ENCODE measurements at regions not wholly inside any gene's neighbourhood (a gene's known extent, or its start where the extent isn't known, plus 50 kb on each side); places are given as distances from the start of the nearest gene placed in this dataset.
"Not testable (repeated sequence)": the region's sequence is repeated elsewhere in the genome, so short reads cannot be mapped to it uniquely, and the experiment has no call there.

DNA sequence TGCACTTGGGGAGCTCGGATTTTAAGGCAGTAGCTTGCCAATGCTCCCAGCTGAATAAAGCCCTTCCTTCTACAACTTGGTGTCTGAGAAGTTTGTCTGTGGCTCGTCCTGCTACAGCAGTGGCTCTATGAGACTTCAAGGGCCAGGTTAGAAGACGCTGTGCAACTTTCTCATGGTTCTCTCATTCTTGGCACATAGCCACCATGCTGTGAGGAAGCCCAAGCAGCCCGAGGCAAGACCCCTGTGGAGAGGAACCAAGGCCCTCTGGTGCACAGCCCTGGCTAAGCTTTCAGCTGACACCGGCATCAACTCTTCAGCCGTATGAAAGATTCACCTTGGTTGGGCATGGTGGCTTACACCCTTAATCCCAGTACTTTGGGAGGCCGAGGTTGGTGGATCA is 116.9 kb upstream of the EEF2KMT start:
- no peak for DNase-seq

DNA sequence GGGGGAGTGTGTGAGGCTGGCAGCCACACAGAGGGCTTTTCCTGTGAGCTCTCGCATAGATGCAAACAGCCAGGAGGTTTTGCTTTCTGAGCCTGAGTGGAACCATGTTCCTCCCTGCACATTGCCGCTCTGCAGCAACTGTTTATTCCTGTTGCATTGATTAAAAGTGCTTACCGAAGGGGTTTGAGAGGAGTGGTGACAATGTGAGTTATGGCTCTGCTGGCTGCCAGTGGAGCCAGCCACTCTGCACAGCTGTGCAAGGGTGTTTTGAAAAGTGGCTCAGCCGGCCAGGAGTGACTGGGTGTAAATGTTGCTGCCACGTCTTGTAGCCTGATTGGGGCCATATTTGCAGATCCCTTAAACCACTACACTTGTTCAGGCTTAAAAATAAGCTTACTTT is 114.9 kb upstream of the EEF2KMT start:
- not testable (repeated sequence) for DNase-seq

DNA sequence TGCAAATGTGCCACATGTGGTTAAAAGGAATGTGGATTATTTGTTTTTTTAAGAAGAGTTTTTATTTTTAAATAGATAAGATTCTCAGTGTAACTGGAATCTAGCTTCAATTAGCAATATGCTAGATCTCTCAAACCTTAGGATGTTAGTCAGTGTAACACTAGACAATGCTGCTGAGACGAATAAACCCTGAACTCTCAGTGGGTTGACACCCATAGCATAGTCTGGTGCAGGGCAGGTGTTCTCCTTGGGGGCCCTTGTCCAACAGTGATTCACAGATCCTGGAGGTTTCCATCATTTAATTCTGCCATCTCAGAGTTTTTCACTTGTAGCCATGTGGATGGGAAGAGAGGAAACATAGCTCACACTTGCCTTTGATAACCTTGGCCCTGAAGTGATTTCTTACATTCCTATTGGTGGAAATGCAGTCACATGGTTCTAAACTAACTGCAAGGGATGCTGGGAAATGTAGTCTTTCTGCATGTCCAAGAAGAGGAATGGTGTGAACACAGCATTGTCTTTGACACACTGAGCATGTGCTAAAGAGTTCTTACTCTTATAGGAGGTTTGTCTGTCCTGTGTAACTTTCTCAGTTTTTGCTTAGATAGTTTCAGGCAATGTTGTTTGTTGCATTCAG is 110.4 kb upstream of the EEF2KMT start:
- DNase-seq, result peak; percentile 34

DNA sequence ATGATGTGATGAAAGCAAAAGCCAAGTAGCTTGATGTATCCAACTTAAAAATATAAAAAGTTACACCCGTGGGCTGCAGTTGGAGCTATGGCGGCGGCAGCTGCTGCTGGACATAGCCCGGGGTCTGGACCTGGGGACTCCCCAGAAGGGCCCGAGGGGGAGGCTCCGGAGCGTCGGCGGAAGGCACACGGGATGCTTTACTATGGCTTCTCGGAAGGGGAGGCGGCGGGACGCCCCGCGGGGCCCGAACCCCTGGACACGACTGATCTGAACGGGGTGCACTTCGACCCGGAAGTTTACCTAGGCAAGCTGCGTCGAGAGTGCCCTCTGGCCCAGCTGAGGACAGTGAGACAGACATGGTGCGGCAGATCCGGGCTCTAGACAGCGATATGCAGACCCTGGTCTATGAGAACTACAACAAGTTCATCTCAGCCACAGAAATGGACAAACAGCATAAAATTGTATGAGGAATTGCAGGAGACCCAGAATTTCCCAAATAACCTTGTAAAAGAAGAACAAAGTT is 109.5 kb upstream of the EEF2KMT start:
- DNase-seq, result no peak

DNA sequence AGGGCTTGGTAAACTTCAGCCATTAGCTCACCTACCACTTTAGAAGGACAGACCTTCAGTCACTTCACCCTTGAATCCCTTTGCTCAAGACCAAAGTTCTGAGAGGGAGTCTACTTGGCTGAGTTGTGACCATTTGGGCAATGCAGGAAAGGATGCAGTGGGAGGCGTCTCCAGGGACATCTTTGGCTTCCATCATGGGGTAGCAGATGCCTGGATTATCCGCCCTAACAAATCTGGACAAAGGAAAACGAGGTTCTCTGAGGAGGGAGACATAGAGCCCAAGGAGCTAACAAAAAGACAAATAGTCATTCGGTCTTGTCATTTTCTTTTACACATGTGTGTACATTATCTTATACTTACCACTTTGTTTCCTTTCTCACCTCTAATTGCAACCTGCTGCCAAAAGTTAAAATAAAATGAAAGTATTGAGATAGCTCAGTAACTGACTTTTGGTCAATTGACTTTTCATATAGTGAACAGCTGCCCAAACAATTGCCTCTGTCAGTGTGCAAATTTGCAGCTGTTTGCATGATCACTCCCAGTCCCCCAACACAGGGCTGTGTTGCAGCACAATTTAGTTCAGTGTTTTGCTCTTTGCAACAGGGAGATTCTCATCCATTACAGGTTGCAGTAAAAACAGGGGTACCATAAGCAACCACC is 108.9 kb upstream of the EEF2KMT start:
- DNase-seq, result no peak

DNA sequence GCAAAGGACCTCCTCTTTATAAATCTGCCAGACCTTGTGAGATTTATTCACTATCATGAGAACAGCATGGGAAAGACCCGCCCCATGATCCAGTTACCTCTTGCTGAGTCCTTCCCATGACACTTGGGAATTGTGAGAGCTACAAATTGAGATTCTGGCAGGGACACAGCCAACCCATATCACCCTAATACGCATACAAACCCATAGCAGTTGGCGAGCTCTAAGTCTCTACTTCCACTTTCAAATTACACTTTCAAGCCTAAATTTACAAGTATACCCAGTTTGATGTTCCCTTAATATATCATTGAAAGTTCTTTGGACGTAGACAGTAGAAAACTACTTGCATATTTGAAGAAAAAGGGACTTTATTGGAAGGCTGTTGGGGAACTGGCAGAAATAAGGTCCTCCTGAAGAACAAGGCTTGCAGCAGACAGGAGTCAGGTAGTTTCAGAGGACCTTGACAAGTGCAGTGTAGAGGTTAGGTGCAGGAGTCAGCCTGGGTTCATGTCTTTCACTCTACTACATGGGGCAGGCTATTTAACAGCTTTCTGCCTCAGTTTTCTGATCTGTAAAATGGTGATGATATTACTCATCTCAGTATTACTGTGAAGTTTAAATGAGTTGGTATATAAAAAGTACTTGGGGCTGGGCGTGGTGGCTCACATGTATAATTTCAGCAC is 107.9 kb upstream of the EEF2KMT start:
- DNase-seq, result no peak

DNA sequence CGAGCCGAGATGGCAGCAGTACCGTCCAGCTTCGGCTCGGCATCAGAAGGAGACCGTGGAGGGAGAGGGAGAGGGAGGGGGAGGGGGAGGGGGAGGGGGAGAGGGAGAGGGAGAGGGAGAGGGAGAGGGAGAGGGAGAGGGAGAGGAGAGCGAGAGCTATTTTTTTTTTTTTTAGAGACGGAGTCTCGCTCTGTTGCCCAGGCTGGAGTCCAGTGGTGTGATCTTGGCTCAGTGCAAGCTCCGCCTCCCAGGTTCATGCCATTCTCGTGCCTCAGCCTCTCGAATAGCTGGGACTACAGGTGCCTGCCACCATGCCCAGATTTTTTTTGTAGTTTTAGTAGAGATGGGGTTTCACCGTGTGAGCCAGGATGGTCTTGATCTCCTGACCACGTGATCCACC is 106.1 kb upstream of the EEF2KMT start:
- not testable (repeated sequence) for DNase-seq

DNA sequence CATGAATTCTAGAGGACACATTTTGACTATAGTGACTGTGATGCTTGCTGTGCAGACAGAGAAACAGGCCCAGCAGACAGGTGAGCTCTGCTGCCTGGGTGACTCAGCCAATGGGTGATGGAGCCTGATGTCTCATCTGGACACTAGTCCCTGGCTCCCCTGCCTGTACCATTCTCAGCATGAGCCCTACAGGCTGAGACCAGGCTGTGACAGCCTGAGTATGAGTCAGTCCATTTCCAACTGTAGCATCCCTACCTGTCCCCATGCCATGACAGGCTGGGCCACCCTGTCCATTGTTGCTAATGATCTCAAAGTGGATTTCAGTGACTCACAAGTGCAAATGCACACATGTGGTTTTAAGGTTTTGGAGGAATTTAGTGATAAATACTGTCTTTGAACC is 102.5 kb upstream of the EEF2KMT start:
- no peak for DNase-seq

DNA sequence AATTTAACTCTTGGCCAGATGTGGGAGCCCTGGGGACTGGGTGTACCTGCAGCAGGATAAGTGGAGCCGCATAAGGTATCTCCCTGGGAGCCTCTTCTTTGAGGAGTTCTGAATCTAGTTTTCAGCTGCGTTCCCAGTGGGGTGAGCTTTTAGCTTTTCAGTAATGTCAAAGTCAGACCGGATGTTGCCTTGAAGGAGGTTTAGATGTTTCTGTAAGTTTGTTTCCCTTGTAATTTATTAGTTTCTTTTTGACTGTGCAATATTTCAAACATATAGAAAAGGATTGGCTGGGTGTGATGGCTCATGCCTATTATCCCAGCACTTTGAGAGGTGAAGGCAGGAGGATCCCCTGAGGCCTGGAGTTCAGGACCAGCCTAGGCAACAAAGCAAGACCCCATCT is 98.6 kb upstream of the EEF2KMT start:
- DNase-seq, result no peak

DNA sequence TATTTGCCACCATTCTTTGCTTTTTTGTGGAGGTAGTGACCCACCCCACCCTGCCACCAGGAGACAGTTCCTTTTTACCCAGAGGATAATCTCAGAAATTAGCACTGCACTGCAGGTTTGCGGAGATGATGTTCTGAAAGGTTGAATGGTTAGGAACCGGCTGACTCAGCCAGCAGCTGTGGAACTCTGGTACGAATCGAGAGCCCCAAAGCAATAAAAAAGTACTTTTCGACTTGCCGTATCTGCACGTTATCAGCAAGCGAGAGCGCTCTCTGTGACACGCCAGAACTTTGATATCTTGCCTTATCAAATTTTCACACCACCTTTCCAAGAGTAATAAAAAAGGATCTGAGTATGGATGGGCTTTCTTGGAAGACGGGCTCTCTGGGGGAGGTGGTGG is 96.3 kb upstream of the EEF2KMT start:
- no peak for DNase-seq

GRCh38 chr16:5188989-5189352 is 91.4 kb upstream of the EEF2KMT start:
- no peak for DNase-seq

GRCh38 chr16:5188318-5188988 is 90.9 kb upstream of the EEF2KMT start:
- DNase-seq, result no peak

GRCh38 chr16:5187402-5187952 is 89.9 kb upstream of the EEF2KMT start:
- DNase-seq, result no peak

GRCh38 chr16:5186381-5186903 is 88.8 kb upstream of the EEF2KMT start:
- no peak for DNase-seq

GRCh38 chr16:5176505-5176904 is 78.9 kb upstream of the EEF2KMT start:
- DNase-seq, result no peak

DNA sequence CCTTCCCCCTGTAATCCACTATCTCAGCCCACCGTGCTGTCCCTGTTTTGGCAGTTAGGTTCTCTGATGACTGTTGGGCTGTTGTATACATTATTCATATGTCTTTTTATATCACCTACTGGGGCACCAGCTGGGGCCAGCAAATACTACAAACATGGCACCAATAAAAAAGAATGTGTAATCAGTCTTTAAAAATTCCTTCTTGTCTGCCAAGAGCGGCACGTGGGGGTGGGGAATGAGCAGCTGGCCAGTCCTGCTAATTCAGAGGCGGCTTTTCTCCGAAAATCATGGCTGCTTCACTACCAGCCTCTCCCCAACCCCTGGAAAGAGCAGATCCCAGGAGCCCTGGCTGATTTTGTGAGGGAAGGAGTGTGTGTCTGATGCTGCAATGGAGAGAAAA is 77.7 kb upstream of the EEF2KMT start:
- DNase-seq, result no peak

DNA sequence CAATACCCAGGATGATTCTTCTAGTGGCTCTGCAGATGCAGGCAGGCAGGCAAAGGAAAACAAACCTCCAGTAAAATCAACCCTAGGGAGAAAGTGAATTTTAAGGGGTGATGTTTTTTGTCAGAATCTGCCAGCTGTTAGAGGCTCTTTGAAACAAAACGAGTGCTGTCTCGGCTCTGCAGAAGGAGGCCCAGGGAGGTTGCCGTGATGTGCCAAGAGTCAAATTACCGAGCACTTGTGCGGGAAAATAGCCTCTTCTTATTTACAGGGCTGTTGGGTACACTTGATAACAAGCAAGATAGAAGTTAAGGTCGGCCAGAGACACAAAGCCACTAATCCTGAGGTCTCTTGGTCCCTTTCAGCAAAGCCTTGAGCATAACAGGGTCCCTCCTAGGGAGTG is 68.9 kb upstream of the EEF2KMT start:
- DNase-seq, result no peak

GRCh38 chr16:5165429-5165828 is 67.8 kb upstream of the EEF2KMT start:
- DNase-seq, result not testable (repeated sequence)

DNA sequence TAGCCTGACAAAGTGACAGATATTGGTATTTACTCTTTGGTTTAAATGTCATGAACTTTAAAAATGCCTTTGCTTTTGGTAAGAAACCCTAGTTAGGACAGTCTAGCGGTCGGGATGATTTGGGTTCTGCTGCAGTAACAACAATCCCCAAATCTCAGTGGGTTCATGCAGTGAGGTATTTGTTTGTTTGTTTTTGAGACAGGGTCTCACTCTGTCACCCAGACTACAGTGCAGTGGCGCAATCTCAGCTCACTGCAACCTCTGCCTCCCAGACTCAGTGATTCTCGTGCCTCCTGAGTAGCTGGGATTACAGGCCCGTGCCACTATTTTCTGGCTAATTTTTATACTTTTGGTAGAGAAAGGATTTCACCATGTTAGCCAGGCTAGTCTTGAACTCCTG is 65.2 kb upstream of the EEF2KMT start:
- not testable (repeated sequence) for DNase-seq

- not testable (repeated sequence) for DNase-seq
Observed at GRCh38 chr16:5161888-5162287, 64.3 kb upstream of the EEF2KMT start.

DNA sequence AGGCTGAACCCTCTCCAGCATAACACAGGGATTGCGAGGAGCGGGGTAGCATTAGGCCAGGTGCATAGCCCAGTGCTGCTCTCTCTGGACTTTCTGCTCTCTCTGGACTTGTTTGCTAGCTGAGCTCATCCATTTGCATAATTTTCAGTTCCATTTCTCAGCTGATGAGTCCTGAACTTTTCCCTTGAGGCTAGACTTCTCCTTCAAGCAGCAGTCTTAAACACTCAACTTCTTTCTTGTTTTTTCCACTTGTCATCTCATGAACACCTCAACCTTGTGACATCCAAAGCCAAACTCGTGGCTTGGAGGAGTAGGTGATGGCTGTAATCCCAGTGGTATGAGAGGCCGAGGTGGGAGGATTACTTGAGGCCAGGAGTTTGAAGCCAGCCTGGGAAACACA is 62.4 kb upstream of the EEF2KMT start:
- not testable (repeated sequence) for DNase-seq

GRCh38 chr16:5159537-5159936 is 61.9 kb upstream of the EEF2KMT start:
- not testable (repeated sequence) for DNase-seq

- DNase-seq, result no peak
Observed at GRCh38 chr16:5158494-5158893, 60.9 kb upstream of the EEF2KMT start.

Data from CD4-positive, alpha-beta T cell treated with Interleukin-10 for 1 hour (primary cell).